Motor neuron (in vitro differentiated cells): ENCODE measurements at regions not wholly inside any gene's neighbourhood (a gene's known extent, or its start where the extent isn't known, plus 50 kb on each side); places are given as distances from the start of the nearest gene placed in this dataset.

Source experiments
- ATAC-seq, 8 experiments: fragments of 200-7000 bp; cut with Tn5 transposase; replicated peaks in 6 of 8; 2 replicates each; pipeline ENCODE4 v1.8.0; 2021; ENCODE audit warnings: mild to moderate bottlenecking in 8 of 8, moderate library complexity in 8 of 8
- H3K27ac ChIP-seq, 2 donors: fragments of 250-450 bp; sonication (Bioruptor Pico); 2 replicates each; pipeline ENCODE4 v1.9.0; 2021; ENCODE audit warnings: antibody characterized with exemption in 2 of 2, mild to moderate bottlenecking in 2 of 2, moderate library complexity in 1 of 2
- H3K4me1 ChIP-seq, 2 donors: fragments of 250-450 bp; sonication (Bioruptor Pico); replicated peaks in 1 of 2; 2 replicates each; pipeline ENCODE4 v1.6.1; 2021; ENCODE audit warnings: antibody characterized with exemption in 2 of 2, mild to moderate bottlenecking in 2 of 2, moderate library complexity in 1 of 2
- H3K4me3 ChIP-seq, 5 donors: fragments of 250-450 bp; sonication (Bioruptor Pico); 2 replicates each; pipeline ENCODE4 v1.9.0; 2021; ENCODE audit warnings: antibody characterized with exemption in 5 of 5, mild to moderate bottlenecking in 5 of 5, moderate library complexity in 4 of 5
- WGBS, 10 experiments: fragments of 450-650 bp; shearing (Covaris generic); methylation state at CpG; one replicate each; pipeline ENCODE4 v1.0.0; 2022; 5-methylcytosine and 5-hydroxymethylcytosine counted together
- in situ Hi-C, 9 experiments: fragments of 400-800 bp; cut with MboI; loops; one replicate each; pipeline ENCODE4 v1.15.0; 2021; ENCODE audit warnings: low sequenced_read_pairs in 9 of 9, low pct_unique_long_range_greater_than_20kb in 2 of 9; ENCODE audit not compliant: unreplicated experiment in 9 of 9

GRCh38 chr1:224498574-224499170, 64.1 kb upstream of the WDR26 start:
- in situ Hi-C loops = no loop called here
- H3K4me3 ChIP-seq = no peak overlapping the region
- ATAC-seq = peak in 3 of 8 experiments; percentile 28 to 38 (median 30)
- 36 to 83% (median 59%) methylated on average over 2 to 11 of the region's 12 CpGs for WGBS, 10 experiments
- no peak overlapping the region for H3K27ac ChIP-seq
- peaks cover 23 to 29% of the 10 kb centered on the region in 2 donors for H3K4me1 ChIP-seq

DNA sequence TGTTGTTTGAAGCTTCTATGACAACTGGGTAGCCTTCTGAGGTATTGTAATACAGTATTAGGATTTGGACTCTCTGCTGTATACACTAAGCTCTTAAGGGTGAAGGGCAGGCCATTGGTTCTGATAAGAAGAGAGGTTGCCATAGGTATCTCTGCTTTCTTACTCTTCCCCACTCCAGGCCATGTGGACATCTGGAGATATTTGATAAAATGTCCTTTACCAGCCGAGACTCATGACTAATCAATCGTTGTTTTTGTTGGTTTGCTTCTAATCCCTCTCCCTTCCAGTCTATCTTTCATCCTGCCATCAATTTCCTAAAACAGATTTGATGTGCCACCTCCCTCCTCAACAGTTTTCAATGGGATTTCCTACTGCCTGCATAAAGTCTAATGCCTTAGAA, 64.6 kb upstream of the WDR26 start:
- Histone ChIP-seq H3K27ac (no peak overlapping the region), H3K4me3 (no peak overlapping the region), H3K4me1 (peaks cover 25 to 27% of the 10 kb centered on the region in 2 donors)
- WGBS, 10 experiments = 10 to 100% (median 64%) methylated on average over 1 to 2 of the region's 2 CpGs; no CpG with 5 or more reads in 1 of the 10 experiments
- no peak for ATAC-seq
- in situ Hi-C loops = no loop called here

DNA sequence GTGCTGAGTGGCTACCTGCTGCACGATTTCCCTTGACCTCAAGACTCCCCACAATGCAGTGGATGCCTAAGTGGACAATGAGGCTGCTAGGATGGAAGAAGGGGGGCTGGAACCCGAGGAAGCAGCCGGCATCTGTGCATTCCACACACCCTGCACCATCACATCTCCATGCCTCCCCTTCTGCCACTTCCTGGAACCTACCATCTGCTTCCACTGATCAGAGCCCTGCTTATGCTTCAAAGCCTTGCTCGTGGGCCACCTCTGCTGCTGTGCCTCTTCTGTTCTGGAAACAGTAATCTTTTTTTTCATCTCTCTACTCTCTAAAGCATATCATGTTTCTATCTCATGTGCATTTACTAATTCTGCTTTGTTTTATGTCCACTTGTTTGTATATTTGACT, 66.2 kb upstream of the WDR26 start:
- 29 to 100% (median 61%) methylated on average over 1 to 4 of the region's 4 CpGs; no CpG with 5 or more reads in 2 of the 10 experiments for WGBS, 10 experiments
- in situ Hi-C loops = loop anchor here in 4 of 9 experiments (25.0 kb wide), 2 partner anchors 362 to 412 kb away; no protein-coding TSS in a partner anchor

DNA sequence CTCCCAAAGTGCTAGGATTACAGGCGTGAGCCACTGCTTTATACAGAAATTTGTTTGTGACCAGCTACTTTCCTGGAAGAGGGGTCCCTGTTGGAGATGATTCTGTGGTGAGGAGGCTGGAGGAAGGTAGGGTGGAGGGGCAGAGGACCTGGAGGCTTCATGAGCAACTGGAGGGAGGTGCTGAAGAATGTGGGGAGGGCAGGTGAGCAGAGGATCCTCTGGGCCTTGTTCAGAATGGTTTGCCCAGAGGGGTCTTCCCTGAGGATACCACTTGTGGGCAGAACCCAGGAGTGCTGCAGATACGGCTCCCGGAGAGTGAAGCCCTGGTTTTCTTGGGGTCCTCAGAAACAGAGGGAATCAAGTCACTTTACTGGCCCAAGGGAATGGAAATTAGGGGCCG, 67.2 kb upstream of the WDR26 start:
- WGBS, 10 experiments = 89 to 100% (median 100%) methylated on average over 1 to 4 of the region's 4 CpGs; no CpG with 5 or more reads in 5 of the 10 experiments
- Histone ChIP-seq H3K4me1 (peaks cover 24 to 35% of the 10 kb centered on the region in 2 donors), H3K27ac (no peak overlapping the region), H3K4me3 (no peak overlapping the region)
- in situ Hi-C loops = loop anchor here in 4 of 9 experiments (25.0 kb wide), 2 partner anchors 360 to 410 kb away; no protein-coding TSS in a partner anchor
- no peak for ATAC-seq

More for the DNA sequence above, 66.2 kb upstream of the WDR26 start:
- H3K4me1 ChIP-seq = peaks cover 22 to 27% of the 10 kb centered on the region in 2 donors
- no peak overlapping the region for H3K27ac ChIP-seq
- no peak overlapping the region for H3K4me3 ChIP-seq
- no peak for ATAC-seq

DNA sequence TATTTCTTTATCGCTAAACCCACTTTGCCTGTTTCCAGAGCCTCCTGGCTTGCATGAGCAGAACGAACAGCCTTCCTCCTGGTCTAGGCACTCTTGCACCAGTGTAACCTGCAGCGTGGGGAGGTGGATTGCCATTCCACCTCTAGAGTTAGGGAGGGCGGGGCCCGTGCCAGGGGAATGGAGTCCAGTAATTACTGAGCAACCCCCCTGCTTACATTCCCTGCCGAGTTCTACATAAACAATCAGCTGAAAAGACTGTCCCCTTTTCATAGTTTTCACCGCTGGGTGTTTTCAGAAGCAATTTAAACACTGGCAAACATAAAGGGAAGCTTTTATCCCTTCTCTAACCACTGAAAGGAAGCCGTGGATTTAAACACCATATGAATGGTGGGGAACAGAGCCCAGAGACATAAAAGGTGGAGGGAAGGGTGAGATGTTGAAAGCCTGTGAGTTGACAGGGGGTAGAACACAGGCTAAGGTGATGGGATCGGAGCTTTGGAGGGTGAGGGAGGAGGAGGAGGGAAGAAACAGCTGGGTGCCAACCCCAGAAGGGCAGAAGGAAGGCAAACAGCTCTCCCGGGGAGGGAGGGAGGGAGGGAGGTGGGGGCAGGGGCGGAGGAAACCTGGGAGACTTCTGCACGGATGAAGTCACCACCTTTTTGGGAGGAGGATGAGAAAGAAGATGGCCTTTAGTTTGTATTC, 68.0 kb upstream of the WDR26 start:
- Histone ChIP-seq H3K27ac (no peak overlapping the region), H3K4me3 (no peak overlapping the region), H3K4me1 (peaks cover 24 to 35% of the 10 kb centered on the region in 2 donors)
- WGBS, 10 experiments = 21 to 85% (median 47%) methylated on average over 1 to 6 of the region's 12 CpGs; no CpG with 5 or more reads in 1 of the 10 experiments
- in situ Hi-C loops = loop anchor here in 4 of 9 experiments (25.0 kb wide), 2 partner anchors 360 to 410 kb away; no protein-coding TSS in a partner anchor
- peak in 5 of 8 experiments; percentile 3 to 10 (median 5) for ATAC-seq

GRCh38 chr1:224503161-224504118, 68.8 kb upstream of the WDR26 start:
- peak; percentile 84 to 95 (median 92) for ATAC-seq
- H3K4me1 ChIP-seq = peaks cover 19 to 28% of the 10 kb centered on the region in 2 donors
- no peak overlapping the region for H3K4me3 ChIP-seq
- 0 to 35% (median 10%) methylated on average over 1 to 17 of the region's 19 CpGs; no CpG with 5 or more reads in 3 of the 10 experiments for WGBS, 10 experiments
- peak overlapping the region in 1 of 2 donors; percentile 22 for H3K27ac ChIP-seq
- in situ Hi-C loops = loop anchor here in 4 of 9 experiments (25.0 kb wide), 2 partner anchors 359 to 409 kb away; no protein-coding TSS in a partner anchor

DNA sequence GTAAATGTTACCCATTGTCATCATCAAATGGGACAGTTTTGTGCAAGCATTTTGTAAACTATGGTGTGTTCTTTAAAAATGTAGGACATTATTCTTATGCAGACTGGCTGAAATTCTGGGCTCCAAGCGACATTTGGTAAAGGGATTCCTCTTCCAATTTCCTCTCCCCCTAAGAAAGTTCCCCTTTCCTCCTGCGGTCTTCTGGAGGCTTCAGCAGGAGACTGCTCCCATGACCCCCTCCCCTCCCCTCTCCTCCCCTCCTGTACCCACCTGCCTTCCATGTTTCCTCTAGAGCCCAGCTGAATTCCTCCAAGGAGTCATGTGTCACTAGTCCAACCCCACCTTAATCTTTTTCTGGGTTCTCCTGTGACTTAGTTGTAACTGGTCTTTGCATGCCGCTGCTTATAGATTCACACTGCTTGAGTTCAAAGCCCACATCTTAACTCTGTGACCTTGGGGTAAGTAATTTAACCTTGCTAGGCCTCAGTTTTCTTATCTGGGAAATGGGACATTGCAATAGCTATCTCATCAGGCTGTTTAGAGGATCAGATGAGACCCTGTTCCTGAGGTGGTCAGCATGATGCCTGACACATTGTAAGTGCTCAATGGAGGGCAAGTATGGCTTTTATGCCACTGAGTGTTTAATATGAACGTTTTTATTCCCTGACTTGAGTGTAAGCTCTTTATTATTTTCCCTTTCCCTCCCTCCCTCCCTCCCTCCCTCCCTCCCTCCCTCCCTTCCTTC, 69.9 kb upstream of the WDR26 start:
- in situ Hi-C loops = loop anchor here in 4 of 9 experiments (25.0 kb wide), 2 partner anchors 358 to 408 kb away; no protein-coding TSS in a partner anchor
- 0 to 100% (median 64%) methylated on average over 1 to 2 of the region's 4 CpGs; no CpG with 5 or more reads in 4 of the 10 experiments for WGBS, 10 experiments
- H3K4me1 ChIP-seq = peaks cover 18 to 27% of the 10 kb centered on the region in 2 donors
- no peak overlapping the region for H3K27ac ChIP-seq
- ATAC-seq = no peak
- no peak overlapping the region for H3K4me3 ChIP-seq

DNA sequence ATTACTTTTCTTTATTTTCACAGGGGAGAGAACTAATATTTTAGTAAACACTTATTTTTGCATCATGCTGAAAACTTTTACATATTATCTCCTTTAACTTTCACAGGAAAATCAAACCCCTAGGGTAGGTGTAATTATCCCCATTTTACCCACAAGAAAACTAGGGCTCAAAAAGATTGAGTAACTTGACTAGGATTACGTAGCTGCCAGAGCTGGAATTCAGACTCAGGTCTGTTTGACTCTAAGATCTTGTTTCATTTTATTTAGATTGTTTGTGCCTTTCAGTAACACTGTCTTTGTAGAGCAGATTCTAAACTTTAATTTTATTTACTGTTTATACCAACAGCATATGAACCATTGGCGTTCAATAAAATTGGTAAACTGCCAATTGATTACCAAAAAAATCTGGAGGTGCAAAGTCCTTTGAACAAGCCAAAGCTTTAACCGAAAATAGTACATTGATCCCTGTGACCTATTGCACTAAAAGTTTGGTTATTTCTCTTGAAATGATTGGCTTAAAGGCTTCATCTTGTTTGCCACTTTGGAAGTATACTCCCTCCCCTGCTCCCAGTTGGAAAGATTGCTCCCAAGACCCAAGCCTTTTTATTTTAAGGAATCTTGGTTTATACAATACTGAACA, 71.0 kb upstream of the WDR26 start:
- Histone ChIP-seq H3K27ac (no peak overlapping the region), H3K4me3 (no peak overlapping the region), H3K4me1 (peaks cover 18 to 27% of the 10 kb centered on the region in 2 donors)
- in situ Hi-C loops = loop anchor here in 4 of 9 experiments (25.0 kb wide), 2 partner anchors 357 to 407 kb away; no protein-coding TSS in a partner anchor
- WGBS, 10 experiments = 43 to 97% (median 92%) methylated on average over 2 to 3 of the region's 3 CpGs; no CpG with 5 or more reads in 1 of the 10 experiments
- no peak for ATAC-seq

DNA sequence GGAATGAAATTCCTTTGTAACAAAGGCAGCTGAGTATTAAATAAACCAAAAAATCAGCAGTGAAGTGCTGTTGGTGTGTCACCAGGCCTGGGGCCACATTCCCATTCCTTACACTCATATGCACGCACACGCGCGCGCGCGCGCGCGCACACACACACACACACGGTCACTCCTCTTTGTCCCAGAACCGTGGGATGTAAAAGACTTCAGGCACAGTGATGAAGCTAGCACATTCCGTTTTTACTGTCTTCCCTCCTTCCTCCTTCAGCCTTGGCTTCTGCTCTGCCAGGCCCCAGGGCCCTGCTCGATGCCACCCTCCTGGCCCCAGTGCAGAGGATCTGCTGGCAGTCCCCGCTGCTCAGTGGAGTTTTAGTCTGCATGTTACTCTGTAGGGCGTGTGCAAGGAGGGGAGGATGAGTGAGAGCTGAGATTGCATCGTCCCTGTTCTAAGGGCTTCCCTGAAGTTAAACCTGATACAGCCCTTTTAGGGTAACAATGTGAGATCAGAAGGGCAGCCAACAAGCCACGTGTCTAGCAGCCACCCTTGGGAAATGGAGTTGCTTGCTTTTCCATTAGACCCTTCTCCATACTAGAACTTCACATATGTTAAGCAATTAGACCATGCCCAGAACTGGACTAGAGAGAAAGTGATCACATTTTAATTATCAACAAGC, 71.7 kb upstream of the WDR26 start:
- 0 to 91% (median 68%) methylated on average over 1 to 18 of the region's 18 CpGs; no CpG with 5 or more reads in 1 of the 10 experiments for WGBS, 10 experiments
- H3K27ac ChIP-seq = no peak overlapping the region
- H3K4me3 ChIP-seq = no peak overlapping the region
- peak in 3 of 8 experiments; percentile 2 to 8 (median 7) for ATAC-seq
- in situ Hi-C loops = loop anchor here in 4 of 9 experiments (25.0 kb wide), 2 partner anchors 356 to 406 kb away; no protein-coding TSS in a partner anchor
- H3K4me1 ChIP-seq = peaks cover 18 to 27% of the 10 kb centered on the region in 2 donors

DNA sequence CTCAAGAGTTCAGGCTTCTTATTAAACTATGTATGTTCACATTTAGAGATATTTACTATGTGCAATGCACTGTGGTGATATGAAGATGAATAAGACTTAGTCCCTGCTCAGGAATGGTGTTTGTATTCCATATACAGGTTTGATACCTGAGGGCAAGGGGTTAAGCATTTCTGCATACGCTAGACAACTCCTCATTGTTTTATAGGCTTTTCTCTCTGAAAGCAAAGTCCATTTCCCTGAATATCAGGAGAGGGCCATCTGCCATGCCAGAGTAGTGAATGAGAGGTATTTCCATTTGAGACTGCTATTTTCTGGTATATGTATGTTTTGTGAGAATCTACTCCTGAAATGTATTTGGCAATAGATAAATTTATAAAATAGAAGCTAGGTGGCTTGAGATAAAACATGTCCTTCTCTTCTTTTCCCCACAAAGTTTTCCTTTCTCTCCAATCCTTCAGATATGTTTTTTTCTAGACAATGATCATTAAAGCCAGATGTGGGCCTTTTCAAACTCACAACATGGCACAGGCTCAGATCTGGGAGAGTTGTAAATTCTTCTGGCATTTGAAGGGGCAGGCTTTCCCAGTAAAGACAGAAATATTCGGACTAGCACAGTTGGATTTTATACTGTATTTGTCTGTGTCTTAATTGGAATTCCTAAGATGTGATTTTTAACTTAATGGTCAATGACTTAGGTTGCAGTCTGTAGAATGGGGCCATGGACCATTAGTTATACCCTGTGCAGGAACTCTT, 73.3 kb upstream of the WDR26 start:
- in situ Hi-C loops = loop anchor here in 4 of 9 experiments (25.0 kb wide), 2 partner anchors 354 to 404 kb away; no protein-coding TSS in a partner anchor
- Histone ChIP-seq H3K4me3 (no peak overlapping the region), H3K4me1 (peaks cover 11 to 20% of the 10 kb centered on the region in 2 donors), H3K27ac (no peak overlapping the region)
- no peak for ATAC-seq
- 0 to 94% (median 66%) methylated on average over 1 to 2 of the region's 2 CpGs; no CpG with 5 or more reads in 2 of the 10 experiments for WGBS, 10 experiments
